Gastrocnemius medialis (tissue), 4 donors: ENCODE measurements at regions not wholly inside any gene's neighbourhood (a gene's known extent, or its start where the extent isn't known, plus 50 kb on each side); places are given as distances from the start of the nearest gene placed in this dataset.

ENCODE experiments used
- POLR2A ChIP-seq, 2 donors: fragments of 450-650 bp; IDR thresholded peaks; one replicate each; pipeline ENCODE4 v1.6.1; 2017; ENCODE audit warnings: antibody characterized with exemption in 2 of 2, mild to moderate bottlenecking in 2 of 2, moderate library complexity in 2 of 2
- TF ChIP-seq, protein P1 (sequence below), 5 experiments: fragments of 450-650 bp in 3 of 5; fragments of 200-600 bp in 2 of 5; sonication (generic) in 2 of 5; IDR thresholded peaks in 4 of 5; conservative IDR thresholded peaks in 1 of 5; 1 replicate in 4 of 5; 2 replicates in 1 of 5; pipeline ENCODE4 v1.5.1; 2016 to 2019; ENCODE audit warnings: antibody characterized with exemption in 5 of 5, mild to moderate bottlenecking in 3 of 5, moderate library complexity in 3 of 5

DNA sequence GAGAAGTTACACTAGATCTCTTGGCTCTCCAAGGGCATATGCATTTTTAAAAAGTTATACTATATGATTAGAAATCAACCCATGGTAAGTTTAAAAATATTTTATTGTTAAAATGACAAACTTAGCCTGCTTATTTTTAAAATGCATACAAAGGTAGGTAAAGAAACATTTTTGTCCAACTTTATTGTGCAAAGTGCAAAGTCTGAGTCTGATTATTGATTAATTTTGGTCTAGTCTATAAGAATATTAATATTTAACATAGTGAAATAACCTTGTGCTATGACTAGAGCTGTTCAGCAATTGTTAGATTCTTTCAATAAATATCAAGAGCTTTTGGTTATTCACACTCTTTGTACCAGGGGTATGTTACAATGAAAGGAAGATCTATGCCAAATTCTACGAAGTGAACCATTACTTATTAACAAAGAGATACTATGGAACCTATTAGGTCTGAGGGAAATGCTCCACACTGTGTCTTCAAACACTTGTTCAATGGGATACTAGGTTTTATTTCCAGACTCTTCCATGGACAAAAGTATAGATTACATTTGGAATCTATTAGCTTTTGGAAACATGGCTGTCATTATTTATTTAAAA lies 70.4 kb downstream of the DIPK2A start:
- TF ChIP-seq, protein P1, sequence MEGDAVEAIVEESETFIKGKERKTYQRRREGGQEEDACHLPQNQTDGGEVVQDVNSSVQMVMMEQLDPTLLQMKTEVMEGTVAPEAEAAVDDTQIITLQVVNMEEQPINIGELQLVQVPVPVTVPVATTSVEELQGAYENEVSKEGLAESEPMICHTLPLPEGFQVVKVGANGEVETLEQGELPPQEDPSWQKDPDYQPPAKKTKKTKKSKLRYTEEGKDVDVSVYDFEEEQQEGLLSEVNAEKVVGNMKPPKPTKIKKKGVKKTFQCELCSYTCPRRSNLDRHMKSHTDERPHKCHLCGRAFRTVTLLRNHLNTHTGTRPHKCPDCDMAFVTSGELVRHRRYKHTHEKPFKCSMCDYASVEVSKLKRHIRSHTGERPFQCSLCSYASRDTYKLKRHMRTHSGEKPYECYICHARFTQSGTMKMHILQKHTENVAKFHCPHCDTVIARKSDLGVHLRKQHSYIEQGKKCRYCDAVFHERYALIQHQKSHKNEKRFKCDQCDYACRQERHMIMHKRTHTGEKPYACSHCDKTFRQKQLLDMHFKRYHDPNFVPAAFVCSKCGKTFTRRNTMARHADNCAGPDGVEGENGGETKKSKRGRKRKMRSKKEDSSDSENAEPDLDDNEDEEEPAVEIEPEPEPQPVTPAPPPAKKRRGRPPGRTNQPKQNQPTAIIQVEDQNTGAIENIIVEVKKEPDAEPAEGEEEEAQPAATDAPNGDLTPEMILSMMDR (IDR thresholded peaks at IDR 0.05 in 4 of 5, conservative IDR thresholded peaks at IDR 0.05 in 1 of 5): no peak
- TF ChIP-seq POLR2A (IDR thresholded peaks at IDR 0.05): no peak
